ENCODE measurements at regions not wholly inside any gene's neighbourhood (a gene's known extent, or its start where the extent isn't known, plus 50 kb on each side); places are given as distances from the start of the nearest gene placed in this dataset.

- TF ChIP-seq CTCF (IDR thresholded peaks at IDR 0.05) (no peak), POLR2A (IDR thresholded peaks at IDR 0.05) (no peak)
Measured at GRCh38 chr3:177499779-177500423, 302.6 kb upstream of the TBL1XR1 start.
